ENCODE measurements at regions not wholly inside any gene's neighbourhood (a gene's known extent, or its start where the extent isn't known, plus 50 kb on each side); places are given as distances from the start of the nearest gene placed in this dataset.
A peak's percentile ranks its signal among the peaks of the same experiment; 100 is the strongest.

GRCh38 chr3:174414902-174415301 lies 444.2 kb upstream of the NAALADL2 start:
- TF ChIP-seq POLR2A (IDR thresholded peaks at IDR 0.05) (no peak), CTCF (IDR thresholded peaks at IDR 0.05) (no peak)
- no peak overlapping the region for H3K4me3 ChIP-seq
- DNase-seq (no peak), ATAC-seq (no peak)
- no CpG with 5 or more reads among the region's 1 CpG for WGBS (ENCODE audit: insufficient coverage, low coverage, low lambda C conversion rate, missing lambda C conversion rate)
- intact Hi-C loops (cut with DNase I), result no loop called here
- H3K27me3 ChIP-seq, result no peaks in the 10 kb centered on the region
- H3K27ac ChIP-seq, result no peak overlapping the region
- peaks cover 0 to 6% (median 3%) of the 10 kb centered on the region in 4 donors for H3K4me1 ChIP-seq
- no peaks in the 10 kb centered on the region for H3K9me3 ChIP-seq
- H3K36me3 ChIP-seq, result no peaks in the 10 kb centered on the region

GRCh38 chr3:174417573-174417972 lies 441.6 kb upstream of the NAALADL2 start:
- no peaks in the 10 kb centered on the region for H3K36me3 ChIP-seq
- 72% methylated on average over 3 of the region's 4 CpGs for WGBS (ENCODE audit: insufficient coverage, low coverage, low lambda C conversion rate, missing lambda C conversion rate)
- no peak overlapping the region for H3K27ac ChIP-seq
- TF ChIP-seq POLR2A (IDR thresholded peaks at IDR 0.05) (no peak), CTCF (IDR thresholded peaks at IDR 0.05) (no peak)
- no peaks in the 10 kb centered on the region for H3K9me3 ChIP-seq
- ATAC-seq, result peak; percentile 18 to 52 (median 30)
- no peaks in the 10 kb centered on the region for H3K4me1 ChIP-seq
- no peak overlapping the region for H3K4me3 ChIP-seq
- DNase-seq, result no peak
- intact Hi-C loops (cut with DNase I), result no loop called here
- H3K27me3 ChIP-seq, result no peaks in the 10 kb centered on the region

- WGBS (ENCODE audit: insufficient coverage, low coverage, low lambda C conversion rate, missing lambda C conversion rate), result 57% methylated on average over 1 of the region's 1 CpG
- no peaks in the 10 kb centered on the region for H3K27me3 ChIP-seq
- no peak overlapping the region for H3K27ac ChIP-seq
- TF ChIP-seq POLR2A (IDR thresholded peaks at IDR 0.05), result no peak
- TF ChIP-seq CTCF (IDR thresholded peaks at IDR 0.05), result no peak
- no peaks in the 10 kb centered on the region for H3K9me3 ChIP-seq
- intact Hi-C loops (cut with DNase I), result no loop called here
- no peaks in the 10 kb centered on the region for H3K36me3 ChIP-seq
- H3K4me3 ChIP-seq, result no peak overlapping the region
- no peak for ATAC-seq
- no peak for DNase-seq
- H3K4me1 ChIP-seq, result no peaks in the 10 kb centered on the region
These were observed 439.9 kb upstream of the NAALADL2 start for GRCh38 chr3:174419216-174419615.

- Histone ChIP-seq H3K4me3 (no peak overlapping the region), H3K27me3 (no peaks in the 10 kb centered on the region), H3K9me3 (no peaks in the 10 kb centered on the region), H3K36me3 (no peaks in the 10 kb centered on the region), H3K4me1 (no peaks in the 10 kb centered on the region), H3K27ac (no peak overlapping the region)
- no peak for TF ChIP-seq POLR2A (IDR thresholded peaks at IDR 0.05)
- no peak for TF ChIP-seq CTCF (IDR thresholded peaks at IDR 0.05)
- WGBS (ENCODE audit: insufficient coverage, low coverage, low lambda C conversion rate, missing lambda C conversion rate), result 69% methylated on average over 2 of the region's 2 CpGs
- intact Hi-C loops (cut with DNase I), result no loop called here
- ATAC-seq (no peak), DNase-seq (no peak)
These were observed 435.2 kb upstream of the NAALADL2 start for GRCh38 chr3:174423936-174424335.

GRCh38 chr3:174424656-174425055 lies 434.5 kb upstream of the NAALADL2 start:
- no peak overlapping the region for H3K27ac ChIP-seq
- intact Hi-C loops (cut with DNase I), result no loop called here
- DNase-seq (no peak), ATAC-seq (no peak)
- H3K9me3 ChIP-seq, result no peaks in the 10 kb centered on the region
- H3K36me3 ChIP-seq, result no peaks in the 10 kb centered on the region
- no peaks in the 10 kb centered on the region for H3K4me1 ChIP-seq
- TF ChIP-seq POLR2A (IDR thresholded peaks at IDR 0.05) (no peak), CTCF (IDR thresholded peaks at IDR 0.05) (no peak)
- no peaks in the 10 kb centered on the region for H3K27me3 ChIP-seq
- WGBS (ENCODE audit: insufficient coverage, low coverage, low lambda C conversion rate, missing lambda C conversion rate), result 100% methylated on average over 1 of the region's 1 CpG
- H3K4me3 ChIP-seq, result no peak overlapping the region

Measured in right lobe of liver (tissue), 6 donors.